WTC11 (cell line): ENCODE measurements at regions not wholly inside any gene's neighbourhood (a gene's known extent, or its start where the extent isn't known, plus 50 kb on each side); places are given as distances from the start of the nearest gene placed in this dataset.

Source experiments
- ATAC-seq: fragments of 200-7000 bp; cut with Tn5 transposase; 2 replicates; pipeline ENCODE4 v1.10.0; 2021; ENCODE audit warnings: mild to moderate bottlenecking, moderate library complexity
- CTCF ChIA-PET: fragments of 300-600 bp; sonication (Branson Sonifier 250); formaldehyde crosslinking; loops from one replicate; lab custom pipeline; 2021; ENCODE audit warnings: antibody characterized with exemption; lab: Charles Lee
- POLR2A ChIA-PET: fragments of 350-600 bp; sonication (Branson Sonifier 250); formaldehyde crosslinking; loops from one replicate; lab custom pipeline; 2021; ENCODE audit warnings: antibody characterized with exemption; lab: Charles Lee
- DNase-seq: peaks from one replicate; pipeline ENCODE4 v3.0.0; 2021; ENCODE audit warnings: low spot score
- H3K27ac Mint-ChIP-seq: 2 replicates; pipeline ENCODE4 v1.8.0; 2021; ENCODE audit warnings: mixed read lengths
- H3K27me3 Mint-ChIP-seq: 2 replicates; pipeline ENCODE4 v1.8.0; 2021; ENCODE audit warnings: low read depth, mild to moderate bottlenecking, moderate library complexity, mixed read lengths
- H3K36me3 Mint-ChIP-seq: 2 replicates; pipeline ENCODE4 v1.8.0; 2021; ENCODE audit warnings: mixed read lengths
- H3K4me1 Mint-ChIP-seq: 2 replicates; pipeline ENCODE4 v1.8.0; 2022; ENCODE audit warnings: mixed read lengths
- H3K4me3 Mint-ChIP-seq: 2 replicates; pipeline ENCODE4 v1.8.0; 2021; ENCODE audit warnings: mild to moderate bottlenecking, moderate library complexity, mixed read lengths
- H3K9me3 Mint-ChIP-seq: 2 replicates; pipeline ENCODE4 v1.8.0; 2021; ENCODE audit warnings: mixed read lengths
- AFF4 ChIP-seq: sonication (generic); formaldehyde crosslinking; IDR thresholded peaks from 2 replicates; pipeline ENCODE4 v1.8.1; 2023; ENCODE audit warnings: mild to moderate bottlenecking, missing genetic modification reagents, borderline replicate concordance
- CREB1 ChIP-seq: sonication (generic); formaldehyde crosslinking; IDR thresholded peaks from 2 replicates; pipeline ENCODE4 v1.8.0; 2023; ENCODE audit warnings: mild to moderate bottlenecking, missing genetic modification reagents
- ELF4 ChIP-seq: sonication (generic); formaldehyde crosslinking; IDR thresholded peaks from 2 replicates; pipeline ENCODE4 v1.8.1; 2022; ENCODE audit warnings: low read depth, mild to moderate bottlenecking, moderate library complexity, missing genetic modification reagents
- FOXP4 ChIP-seq: sonication (generic); formaldehyde crosslinking; IDR thresholded peaks from 2 replicates; pipeline ENCODE4 v1.8.0; 2022; ENCODE audit warnings: mild to moderate bottlenecking, missing genetic modification reagents
- JUN ChIP-seq: sonication (generic); formaldehyde crosslinking; IDR thresholded peaks from 2 replicates; pipeline ENCODE4 v1.8.0; 2023; ENCODE audit warnings: mild to moderate bottlenecking, missing genetic modification reagents
- NFE2L1 ChIP-seq: sonication (generic); formaldehyde crosslinking; IDR thresholded peaks from 2 replicates; pipeline ENCODE4 v1.8.1; 2023; ENCODE audit warnings: missing genetic modification reagents
- OVOL2 ChIP-seq: fragments of 250-450 bp; sonication (Bioruptor Pico); IDR thresholded peaks from 2 replicates; pipeline ENCODE4 v1.9.0; 2021; ENCODE audit warnings: mild to moderate bottlenecking, borderline replicate concordance
- TCF7 ChIP-seq: sonication (generic); formaldehyde crosslinking; IDR thresholded peaks from 2 replicates; pipeline ENCODE4 v1.8.0; 2022; ENCODE audit warnings: mild to moderate bottlenecking, low read depth, missing genetic modification reagents, moderate library complexity
- TEAD1 ChIP-seq: sonication (generic); formaldehyde crosslinking; IDR thresholded peaks from 2 replicates; pipeline ENCODE4 v1.8.0; 2022; ENCODE audit warnings: mild to moderate bottlenecking, missing genetic modification reagents
- TEAD4 ChIP-seq: sonication (generic); formaldehyde crosslinking; IDR thresholded peaks from 2 replicates; pipeline ENCODE4 v1.8.0; 2022; ENCODE audit warnings: mild to moderate bottlenecking, missing genetic modification reagents
- ZNF121 ChIP-seq: sonication (generic); formaldehyde crosslinking; IDR thresholded peaks from 2 replicates; pipeline ENCODE4 v1.8.0; 2023; ENCODE audit warnings: missing genetic modification reagents
- ZNF317 ChIP-seq: sonication (generic); formaldehyde crosslinking; IDR thresholded peaks from 2 replicates; pipeline ENCODE4 v1.8.1; 2023; ENCODE audit warnings: low read depth, mild to moderate bottlenecking, moderate library complexity, missing genetic modification reagents, borderline replicate concordance
- ZNF512 ChIP-seq: sonication (generic); formaldehyde crosslinking; IDR thresholded peaks from 2 replicates; pipeline ENCODE4 v1.8.1; 2022; ENCODE audit warnings: missing genetic modification reagents, borderline replicate concordance
- TF ChIP-seq, protein P1 (sequence below): fragments of 250-450 bp; sonication (Bioruptor Pico); IDR thresholded peaks from 2 replicates; pipeline ENCODE4 v1.9.0; 2021; ENCODE audit warnings: mild to moderate bottlenecking
- TF ChIP-seq, protein P2 (sequence below): sonication (generic); formaldehyde crosslinking; IDR thresholded peaks from 2 replicates; pipeline ENCODE4 v1.8.1; 2022; ENCODE audit warnings: low read depth, missing genetic modification reagents, borderline replicate concordance

DNA sequence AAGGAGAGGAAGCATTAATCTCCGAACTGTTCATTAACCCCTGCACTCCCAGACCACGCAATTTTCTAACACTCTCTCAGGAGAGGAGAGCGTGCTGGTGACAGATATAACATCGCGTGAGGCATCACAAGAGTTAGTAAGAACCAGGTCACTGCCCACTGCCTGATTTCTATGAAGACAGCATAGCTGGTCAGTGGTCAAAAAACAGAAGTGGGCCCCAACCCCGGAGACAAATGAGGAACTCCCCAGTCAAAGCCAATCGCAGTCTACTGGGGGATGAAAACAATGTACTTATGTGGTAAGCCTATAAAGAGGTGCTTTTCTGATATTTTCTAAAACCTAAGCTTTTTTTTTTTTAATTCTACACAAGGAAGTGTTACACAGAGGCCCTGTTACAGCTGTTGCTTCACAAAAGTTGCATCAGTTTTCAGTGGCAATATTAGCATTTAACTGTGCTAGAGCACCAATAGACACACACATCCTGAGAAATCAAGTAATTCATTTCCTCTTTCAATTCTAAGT is 231.8 kb upstream of the IRF2BP2 start:
- ATAC-seq (no peak), DNase-seq (no peak)
- CTCF ChIA-PET: no interaction called here
- Mint-ChIP-seq H3K27ac (no peak overlapping the region), H3K27me3 (no peaks in the 10 kb centered on the region), H3K9me3 (peaks cover 26% of the 10 kb centered on the region), H3K36me3 (peaks cover 2% of the 10 kb centered on the region; the same call in 1 of the 2 replicates), H3K4me3 (no peak overlapping the region), H3K4me1 (peaks cover 18% of the 10 kb centered on the region)
- POLR2A ChIA-PET: no interaction called here
- TF ChIP-seq ZNF512 (CRISPR knock-in tag) (no peak), ZNF317 (CRISPR knock-in tag) (no peak), NFE2L1 (CRISPR knock-in tag) (no peak), TCF7 (CRISPR knock-in tag) (no peak), ELF4 (no peak), ZNF121 (CRISPR knock-in tag) (no peak), JUN (no peak), AFF4 (CRISPR knock-in tag) (no peak), TEAD4 (CRISPR knock-in tag) (no peak), FOXP4 (CRISPR knock-in tag) (no peak), OVOL2 (CRISPR knock-in tag) (no peak), TEAD1 (CRISPR knock-in tag) (no peak), CREB1 (no peak)
- TF ChIP-seq, protein P1, sequence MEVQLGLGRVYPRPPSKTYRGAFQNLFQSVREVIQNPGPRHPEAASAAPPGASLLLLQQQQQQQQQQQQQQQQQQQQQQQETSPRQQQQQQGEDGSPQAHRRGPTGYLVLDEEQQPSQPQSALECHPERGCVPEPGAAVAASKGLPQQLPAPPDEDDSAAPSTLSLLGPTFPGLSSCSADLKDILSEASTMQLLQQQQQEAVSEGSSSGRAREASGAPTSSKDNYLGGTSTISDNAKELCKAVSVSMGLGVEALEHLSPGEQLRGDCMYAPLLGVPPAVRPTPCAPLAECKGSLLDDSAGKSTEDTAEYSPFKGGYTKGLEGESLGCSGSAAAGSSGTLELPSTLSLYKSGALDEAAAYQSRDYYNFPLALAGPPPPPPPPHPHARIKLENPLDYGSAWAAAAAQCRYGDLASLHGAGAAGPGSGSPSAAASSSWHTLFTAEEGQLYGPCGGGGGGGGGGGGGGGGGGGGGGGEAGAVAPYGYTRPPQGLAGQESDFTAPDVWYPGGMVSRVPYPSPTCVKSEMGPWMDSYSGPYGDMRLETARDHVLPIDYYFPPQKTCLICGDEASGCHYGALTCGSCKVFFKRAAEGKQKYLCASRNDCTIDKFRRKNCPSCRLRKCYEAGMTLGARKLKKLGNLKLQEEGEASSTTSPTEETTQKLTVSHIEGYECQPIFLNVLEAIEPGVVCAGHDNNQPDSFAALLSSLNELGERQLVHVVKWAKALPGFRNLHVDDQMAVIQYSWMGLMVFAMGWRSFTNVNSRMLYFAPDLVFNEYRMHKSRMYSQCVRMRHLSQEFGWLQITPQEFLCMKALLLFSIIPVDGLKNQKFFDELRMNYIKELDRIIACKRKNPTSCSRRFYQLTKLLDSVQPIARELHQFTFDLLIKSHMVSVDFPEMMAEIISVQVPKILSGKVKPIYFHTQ (CRISPR knock-in tag): no peak
- TF ChIP-seq, protein P2, sequence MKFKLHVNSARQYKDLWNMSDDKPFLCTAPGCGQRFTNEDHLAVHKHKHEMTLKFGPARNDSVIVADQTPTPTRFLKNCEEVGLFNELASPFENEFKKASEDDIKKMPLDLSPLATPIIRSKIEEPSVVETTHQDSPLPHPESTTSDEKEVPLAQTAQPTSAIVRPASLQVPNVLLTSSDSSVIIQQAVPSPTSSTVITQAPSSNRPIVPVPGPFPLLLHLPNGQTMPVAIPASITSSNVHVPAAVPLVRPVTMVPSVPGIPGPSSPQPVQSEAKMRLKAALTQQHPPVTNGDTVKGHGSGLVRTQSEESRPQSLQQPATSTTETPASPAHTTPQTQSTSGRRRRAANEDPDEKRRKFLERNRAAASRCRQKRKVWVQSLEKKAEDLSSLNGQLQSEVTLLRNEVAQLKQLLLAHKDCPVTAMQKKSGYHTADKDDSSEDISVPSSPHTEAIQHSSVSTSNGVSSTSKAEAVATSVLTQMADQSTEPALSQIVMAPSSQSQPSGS (CRISPR knock-in tag): no peak
